NOMO-1 (cell line): ENCODE measurements at regions not wholly inside any gene's neighbourhood (a gene's known extent, or its start where the extent isn't known, plus 50 kb on each side); places are given as distances from the start of the nearest gene placed in this dataset.
"Not testable (repeated sequence)": the region's sequence is repeated elsewhere in the genome, so short reads cannot be mapped to it uniquely, and the experiment has no call there.

Source experiments
- DNase-seq, 2 experiments: peaks; one replicate each; lab custom pipeline; 2025; ENCODE audit not compliant: unreplicated experiment in 2 of 2; lab: John Stamatoyannopoulos, UW

- peak; percentile 12 to 75 for DNase-seq
These were observed 458.3 kb downstream of the MFSD1 start for GRCh38 chr3:159260049-159260662.

- not testable (repeated sequence) for DNase-seq
These were observed 459.5 kb downstream of the MFSD1 start for GRCh38 chr3:159261333-159261732.

GRCh38 chr3:159263750-159264553 lies 462.1 kb downstream of the MFSD1 start:
- peak; percentile 16 to 63 for DNase-seq

- DNase-seq, result no peak
These were observed 463.9 kb downstream of the MFSD1 start for GRCh38 chr3:159265705-159266104.

GRCh38 chr3:159266779-159267178 lies 464.9 kb downstream of the MFSD1 start:
- DNase-seq, result peak; percentile 29 to 32

GRCh38 chr3:159271799-159272512 lies 470.1 kb downstream of the MFSD1 start:
- DNase-seq, result no peak

- DNase-seq, result no peak
These were observed 471.2 kb downstream of the MFSD1 start for GRCh38 chr3:159273070-159273469.

- peak; percentile 14 to 34 for DNase-seq
These were observed 471.8 kb downstream of the MFSD1 start for GRCh38 chr3:159273608-159274007.

- DNase-seq, result no peak
These were observed 473.9 kb downstream of the MFSD1 start for GRCh38 chr3:159275741-159276140.

GRCh38 chr3:159277814-159278213 lies 476.0 kb downstream of the MFSD1 start:
- DNase-seq, result no peak

GRCh38 chr3:159280386-159281191 lies 478.7 kb downstream of the MFSD1 start:
- no peak for DNase-seq

- DNase-seq, result no peak
These were observed 491.6 kb downstream of the MFSD1 start for GRCh38 chr3:159293493-159293892.

- no peak for DNase-seq
These were observed 500.1 kb downstream of the MFSD1 start for GRCh38 chr3:159301961-159302360.

- DNase-seq, result no peak
These were observed 503.2 kb downstream of the MFSD1 start for GRCh38 chr3:159305017-159305416.

GRCh38 chr3:159316706-159317105 lies 514.9 kb downstream of the MFSD1 start:
- not testable (repeated sequence) for DNase-seq

- no peak for DNase-seq
These were observed 517.3 kb downstream of the MFSD1 start for GRCh38 chr3:159319156-159319555.

- DNase-seq, result peak; percentile 17 to 48
These were observed 520.6 kb downstream of the MFSD1 start for GRCh38 chr3:159322322-159322939.

GRCh38 chr3:159323848-159324247 lies 522.0 kb downstream of the MFSD1 start:
- DNase-seq, result no peak

GRCh38 chr3:159326998-159327397 lies 525.1 kb downstream of the MFSD1 start:
- no peak for DNase-seq

GRCh38 chr3:159332535-159333099 lies 530.8 kb downstream of the MFSD1 start:
- DNase-seq, result no peak
